Uterus (tissue), 3 donors: ENCODE measurements at regions not wholly inside any gene's neighbourhood (a gene's known extent, or its start where the extent isn't known, plus 50 kb on each side); places are given as distances from the start of the nearest gene placed in this dataset.

Experiments
- DNase-seq, 2 donors: peaks; one replicate each; pipeline ENCODE4 v3.0.0-alpha.2; 2019 to 2020
- H3K27ac ChIP-seq, 2 donors: fragments of 200-600 bp; sonication (generic); 1 replicate in 1 of 2; 2 replicates in 1 of 2; pipeline ENCODE4 v1.5.1; 2016 to 2018
- H3K27me3 ChIP-seq, 2 donors: fragments of 200-600 bp; sonication (generic); one replicate each; pipeline ENCODE4 v1.5.1; 2018 to 2019; ENCODE audit warnings: control low read depth in 1 of 2
- H3K36me3 ChIP-seq, 2 donors: fragments of 200-600 bp; sonication (generic); one replicate each; pipeline ENCODE4 v1.5.1; 2019; ENCODE audit warnings: control low read depth in 1 of 2
- H3K4me1 ChIP-seq, 2 donors: fragments of 200-600 bp; sonication (generic); one replicate each; pipeline ENCODE4 v1.5.1; 2018 to 2019; ENCODE audit warnings: control low read depth in 1 of 2
- H3K4me3 ChIP-seq, 2 donors: fragments of 200-600 bp; sonication (generic); 1 replicate in 1 of 2; 2 replicates in 1 of 2; pipeline ENCODE4 v1.5.1; 2018 to 2019; ENCODE audit warnings: mild to moderate bottlenecking in 1 of 2
- H3K9me3 ChIP-seq, 2 donors: fragments of 200-600 bp; sonication (generic); one replicate each; pipeline ENCODE4 v1.5.1; 2019; ENCODE audit warnings: control low read depth in 1 of 2
- CTCF ChIP-seq, 4 experiments: fragments of 200-600 bp in 2 of 4; fragments of 450-650 bp in 2 of 4; sonication (generic) in 2 of 4; IDR thresholded peaks; one replicate each; pipeline ENCODE4 v1.5.1; 2016 to 2019; ENCODE audit warnings: antibody characterized with exemption in 4 of 4, mild to moderate bottlenecking in 2 of 4, moderate library complexity in 1 of 4
- POLR2A ChIP-seq, 2 donors: fragments of 450-650 bp; IDR thresholded peaks; one replicate each; pipeline ENCODE4 v1.6.1; 2016; ENCODE audit warnings: antibody characterized with exemption in 2 of 2, mild to moderate bottlenecking in 1 of 2, moderate library complexity in 1 of 2
- intact Hi-C: fragments of 100-400 bp; cut with DNase I; formaldehyde crosslinking; loops from one replicate; pipeline ENCODE4 v1.15.1; 2023; ENCODE audit warnings: low total_unique reads
- donor health status: DM: yes; HTN: yes; CAD: no.

GRCh38 chr21:24179110-24179509 is 1428.2 kb downstream of the MRPL39 start:
- DNase-seq, result no peak
- Histone ChIP-seq H3K9me3 (no peaks in the 10 kb centered on the region), H3K4me3 (no peak overlapping the region), H3K4me1 (no peaks in the 10 kb centered on the region), H3K27me3 (no peaks in the 10 kb centered on the region), H3K27ac (no peak overlapping the region), H3K36me3 (no peaks in the 10 kb centered on the region)
- intact Hi-C loops, result no loop called here
- no peak for TF ChIP-seq CTCF (IDR thresholded peaks at IDR 0.05)
- no peak for TF ChIP-seq POLR2A (IDR thresholded peaks at IDR 0.05)

- H3K4me3 ChIP-seq, result no peak overlapping the region
- no peaks in the 10 kb centered on the region for H3K36me3 ChIP-seq
- no peak for DNase-seq
- no peak for TF ChIP-seq POLR2A (IDR thresholded peaks at IDR 0.05)
- no peak for TF ChIP-seq CTCF (IDR thresholded peaks at IDR 0.05)
- no peak overlapping the region for H3K27ac ChIP-seq
- no peaks in the 10 kb centered on the region for H3K9me3 ChIP-seq
- H3K27me3 ChIP-seq, result no peaks in the 10 kb centered on the region
- intact Hi-C loops, result no loop called here
- H3K4me1 ChIP-seq, result no peaks in the 10 kb centered on the region
These were observed 1432.2 kb downstream of the MRPL39 start for GRCh38 chr21:24175106-24175505.

GRCh38 chr21:24171736-24172135 is 1435.5 kb downstream of the MRPL39 start:
- intact Hi-C loops, result no loop called here
- Histone ChIP-seq H3K27me3 (no peaks in the 10 kb centered on the region), H3K36me3 (no peaks in the 10 kb centered on the region), H3K4me1 (no peaks in the 10 kb centered on the region), H3K27ac (no peak overlapping the region), H3K4me3 (no peak overlapping the region), H3K9me3 (no peaks in the 10 kb centered on the region)
- TF ChIP-seq POLR2A (IDR thresholded peaks at IDR 0.05) (no peak), CTCF (IDR thresholded peaks at IDR 0.05) (no peak)
- no peak for DNase-seq

- Histone ChIP-seq H3K4me3 (no peak overlapping the region), H3K9me3 (no peaks in the 10 kb centered on the region), H3K27ac (no peak overlapping the region), H3K27me3 (no peaks in the 10 kb centered on the region), H3K4me1 (no peaks in the 10 kb centered on the region), H3K36me3 (no peaks in the 10 kb centered on the region)
- intact Hi-C loops, result no loop called here
- no peak for TF ChIP-seq POLR2A (IDR thresholded peaks at IDR 0.05)
- TF ChIP-seq CTCF (IDR thresholded peaks at IDR 0.05), result no peak
- DNase-seq, result no peak
These were observed 1443.7 kb downstream of the MRPL39 start for GRCh38 chr21:24163539-24163938.

- intact Hi-C loops, result no loop called here
- Histone ChIP-seq H3K9me3 (no peaks in the 10 kb centered on the region), H3K27me3 (no peaks in the 10 kb centered on the region), H3K4me1 (no peaks in the 10 kb centered on the region), H3K27ac (no peak overlapping the region), H3K36me3 (no peaks in the 10 kb centered on the region), H3K4me3 (no peak overlapping the region)
- no peak for DNase-seq
- TF ChIP-seq POLR2A (IDR thresholded peaks at IDR 0.05) (no peak), CTCF (IDR thresholded peaks at IDR 0.05) (no peak)
These were observed 1446.8 kb downstream of the MRPL39 start for GRCh38 chr21:24160528-24160927.
